ENCODE measurements at regions not wholly inside any gene's neighbourhood (a gene's known extent, or its start where the extent isn't known, plus 50 kb on each side); places are given as distances from the start of the nearest gene placed in this dataset.

- no peak for DNase-seq
Observed at GRCh38 chr3:188077160-188077799, 76.7 kb upstream of the LPP start.

GRCh38 chr3:188080091-188080490 lies 73.9 kb upstream of the LPP start:
- no peak for DNase-seq

GRCh38 chr3:188082031-188082430 lies 71.9 kb upstream of the LPP start:
- DNase-seq: no peak

- DNase-seq: no peak
Observed at GRCh38 chr3:188082450-188082849, 71.5 kb upstream of the LPP start.

- no peak for DNase-seq
Observed at GRCh38 chr3:188083011-188083410, 70.9 kb upstream of the LPP start.

- no peak for DNase-seq
Observed at GRCh38 chr3:188084752-188085583, 69.0 kb upstream of the LPP start.

- DNase-seq: no peak
Observed at GRCh38 chr3:188085584-188086560, 68.1 kb upstream of the LPP start.

- no peak for DNase-seq
Observed at GRCh38 chr3:188088948-188089685, 64.8 kb upstream of the LPP start.

GRCh38 chr3:188090620-188091309 lies 63.2 kb upstream of the LPP start:
- no peak for DNase-seq

GRCh38 chr3:188091746-188092145 lies 62.2 kb upstream of the LPP start:
- DNase-seq: no peak

GRCh38 chr3:188092648-188093047 lies 61.3 kb upstream of the LPP start:
- peak; percentile 43 for DNase-seq

- DNase-seq: no peak
Observed at GRCh38 chr3:188095431-188095830, 58.5 kb upstream of the LPP start.

- DNase-seq: no peak
Observed at GRCh38 chr3:188097791-188098190, 56.2 kb upstream of the LPP start.

GRCh38 chr3:188099907-188100306 lies 54.0 kb upstream of the LPP start:
- DNase-seq: no peak

- DNase-seq: no peak
Observed at GRCh38 chr3:188102861-188103547, 51.0 kb upstream of the LPP start.

GRCh38 chr3:188104050-188104449 lies 49.9 kb upstream of the LPP start:
- DNase-seq: no peak

All from activated naive CD4-positive, alpha-beta T cell treated with anti-CD3 and anti-CD28 coated beads, Interleukin-2, amount 50 U/mL, for 16 hours (primary cell).